Erythroblast (primary cell): ENCODE measurements at regions not wholly inside any gene's neighbourhood (a gene's known extent, or its start where the extent isn't known, plus 50 kb on each side); places are given as distances from the start of the nearest gene placed in this dataset.

Experiments
- GATA1 ChIP-seq: IDR thresholded peaks from 2 replicates; pipeline ENCODE4 v1.6.1; 2011; ENCODE audit warnings: low read depth, mild to moderate bottlenecking, control low read depth, low read length, moderate library complexity
- POLR2A ChIP-seq: IDR thresholded peaks from 2 replicates; pipeline ENCODE4 v1.6.1; 2011; ENCODE audit warnings: mild to moderate bottlenecking, low read length

DNA sequence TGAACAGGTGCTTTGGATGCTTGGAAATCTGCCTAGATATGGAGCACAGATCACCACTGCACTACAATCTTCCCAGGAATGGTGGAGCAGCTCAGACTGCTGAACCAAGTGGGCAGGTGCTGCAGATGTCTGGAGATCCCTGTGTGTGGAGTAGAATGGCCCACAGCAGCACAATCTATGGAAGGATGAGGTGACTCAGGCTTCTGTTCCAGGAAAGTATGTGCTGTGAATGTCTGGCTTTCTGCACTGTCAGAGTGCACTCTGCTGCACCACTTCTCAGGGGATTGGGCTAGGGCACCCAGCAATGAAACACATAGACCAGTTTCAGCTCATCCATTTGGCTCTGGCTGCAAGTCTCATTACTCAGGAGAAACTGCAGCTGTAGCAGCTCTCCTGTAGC lies 865.4 kb upstream of the NXPH2 start:
- TF ChIP-seq POLR2A (no peak), GATA1 (no peak)
